ENCODE measurements at regions not wholly inside any gene's neighbourhood (a gene's known extent, or its start where the extent isn't known, plus 50 kb on each side); places are given as distances from the start of the nearest gene placed in this dataset.

DNA sequence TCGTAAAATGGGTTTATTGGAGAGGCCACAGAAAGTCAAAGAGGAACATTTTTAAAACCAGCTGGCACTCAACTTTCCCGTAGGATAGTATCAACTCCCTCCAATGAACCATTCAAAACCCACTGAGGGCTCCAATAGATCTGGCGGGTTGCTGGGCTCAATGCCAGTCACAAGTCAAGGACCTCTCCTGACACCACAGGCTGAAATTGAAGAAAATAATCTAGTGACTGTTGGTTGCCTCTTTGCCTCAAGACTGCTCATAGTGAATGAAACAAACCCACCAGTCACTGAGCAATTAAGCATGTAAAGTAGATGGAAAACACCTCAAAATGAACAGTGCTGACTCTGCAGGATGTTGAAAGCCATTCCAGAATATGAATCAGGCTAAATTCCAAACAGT lies 500.6 kb upstream of the AGTR1 start:
- Histone ChIP-seq H3K4me2 (ENCODE audit: low read length) (no peak overlapping the region), H3K36me3 (ENCODE audit: control insufficient read depth in 1 of 2, insufficient read depth in 2 of 2, low read length in 2 of 2) (no peaks in the 10 kb centered on the region), H4K8ac (ENCODE audit: low read depth, low read length) (no peak overlapping the region), H3K27me3 (ENCODE audit: insufficient read depth, low read length) (no peaks in the 10 kb centered on the region), H3K4ac (ENCODE audit: low read depth, low read length) (no peak overlapping the region), H2BK5ac (ENCODE audit: low read depth, low read length, poor library complexity) (no peak overlapping the region), H2BK12ac (ENCODE audit: low read length) (no peak overlapping the region), H3K79me2 (ENCODE audit: control insufficient read depth, insufficient read depth, low read length, poor library complexity) (no peaks in the 10 kb centered on the region), H3K4me1 (ENCODE audit: control insufficient read depth in 1 of 2, insufficient read depth in 2 of 2, low read length in 2 of 2) (no peaks in the 10 kb centered on the region), H2AK5ac (ENCODE audit: low read length) (no peak overlapping the region), H3K23ac (ENCODE audit: low read length) (no peak overlapping the region), H3K9ac (ENCODE audit: low read length) (no peak overlapping the region), H3K18ac (ENCODE audit: low read length) (no peak overlapping the region), H4K91ac (ENCODE audit: low read depth, low read length) (no peak overlapping the region), H3K79me1 (ENCODE audit: low read length) (no peaks in the 10 kb centered on the region), H3K9me3 (ENCODE audit: insufficient read depth, low read depth, low read length) (no peaks in the 10 kb centered on the region), H3K27ac (ENCODE audit: low read depth, low read length) (no peak overlapping the region), H4K12ac (ENCODE audit: low read depth, low read length) (no peak overlapping the region), H3K14ac (ENCODE audit: low read length) (no peak overlapping the region), H2AFZ (ENCODE audit: insufficient read depth, low read length, poor library complexity) (no peak overlapping the region), H3K4me3 (ENCODE audit: low read depth, low read length) (no peak overlapping the region), H2BK120ac (ENCODE audit: insufficient read depth, low read length, poor library complexity) (no peak overlapping the region)
- no CpG with 5 or more reads among the region's 3 CpGs for WGBS (ENCODE audit: extremely low coverage, insufficient coverage, insufficient read length)
- DNase-seq, result no peak

DNA sequence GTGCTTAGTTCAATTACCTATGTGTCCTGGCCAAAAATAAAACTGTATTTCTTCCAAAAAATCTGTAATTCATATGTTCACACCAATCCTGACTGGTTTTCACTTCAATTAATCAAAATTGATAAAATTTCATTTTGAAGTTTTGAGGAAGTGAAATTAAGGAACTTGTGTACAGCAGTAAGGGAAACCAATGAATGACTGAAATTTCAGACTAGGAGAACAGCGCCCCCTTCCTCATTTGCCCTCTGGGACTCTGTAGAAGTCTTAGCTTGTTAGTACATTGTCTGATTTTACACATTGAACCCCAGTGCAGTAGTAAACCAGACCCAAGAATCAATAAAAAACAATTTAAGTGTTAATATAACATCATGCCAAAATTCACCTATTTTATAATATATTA lies 495.3 kb upstream of the AGTR1 start:
- no CpG with 5 or more reads among the region's 1 CpG for WGBS (ENCODE audit: extremely low coverage, insufficient coverage, insufficient read length)

DNA sequence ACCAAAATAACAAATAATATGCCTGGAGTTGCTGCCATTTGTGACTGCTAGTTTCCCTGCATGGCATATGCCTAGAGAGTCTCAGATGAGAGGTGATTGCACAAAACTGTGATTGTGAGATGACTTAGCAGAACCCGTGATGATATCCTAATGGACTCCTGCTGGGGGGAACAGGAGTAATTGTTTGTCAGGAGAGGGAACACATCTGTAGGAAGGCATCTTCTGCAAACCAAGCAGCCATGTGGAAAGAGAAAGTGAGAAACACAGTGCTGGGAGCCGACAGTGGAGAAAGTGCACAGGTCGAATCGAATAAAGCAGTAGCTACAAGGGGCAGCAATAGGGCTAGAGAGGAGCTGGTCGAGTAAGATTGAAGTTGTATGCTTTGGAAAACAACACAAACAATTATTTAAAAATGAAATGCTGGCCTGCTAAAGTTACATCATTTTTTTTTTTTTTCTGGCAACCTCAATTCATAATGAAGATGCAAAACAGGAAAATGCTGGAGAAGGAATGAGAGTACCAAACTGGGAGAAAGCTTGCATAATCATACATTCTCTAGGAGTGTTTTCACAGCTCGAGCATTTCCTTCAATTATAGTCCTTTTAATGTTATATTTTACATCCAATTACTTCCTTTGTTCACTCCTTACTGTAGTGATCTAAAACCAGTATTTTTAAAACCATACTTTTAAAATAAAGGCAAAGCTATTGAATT lies 494.2 kb upstream of the AGTR1 start:
- Histone ChIP-seq H2BK120ac (ENCODE audit: insufficient read depth, low read length, poor library complexity) (no peak overlapping the region), H3K4me1 (ENCODE audit: control insufficient read depth in 1 of 2, insufficient read depth in 2 of 2, low read length in 2 of 2) (no peaks in the 10 kb centered on the region), H3K9me3 (ENCODE audit: insufficient read depth, low read depth, low read length) (no peaks in the 10 kb centered on the region), H3K36me3 (ENCODE audit: control insufficient read depth in 1 of 2, insufficient read depth in 2 of 2, low read length in 2 of 2) (no peaks in the 10 kb centered on the region), H2AFZ (ENCODE audit: insufficient read depth, low read length, poor library complexity) (no peak overlapping the region), H3K4ac (ENCODE audit: low read depth, low read length) (no peak overlapping the region), H4K91ac (ENCODE audit: low read depth, low read length) (no peak overlapping the region), H2AK5ac (ENCODE audit: low read length) (no peak overlapping the region), H3K4me2 (ENCODE audit: low read length) (no peak overlapping the region), H3K79me1 (ENCODE audit: low read length) (no peaks in the 10 kb centered on the region), H3K14ac (ENCODE audit: low read length) (no peak overlapping the region), H4K8ac (ENCODE audit: low read depth, low read length) (no peak overlapping the region), H3K27me3 (ENCODE audit: insufficient read depth, low read length) (no peaks in the 10 kb centered on the region), H3K23ac (ENCODE audit: low read length) (no peak overlapping the region), H3K27ac (ENCODE audit: low read depth, low read length) (no peak overlapping the region), H4K12ac (ENCODE audit: low read depth, low read length) (no peak overlapping the region), H3K9ac (ENCODE audit: low read length) (no peak overlapping the region), H3K4me3 (ENCODE audit: low read depth, low read length) (no peak overlapping the region), H3K18ac (ENCODE audit: low read length) (no peak overlapping the region), H3K79me2 (ENCODE audit: control insufficient read depth, insufficient read depth, low read length, poor library complexity) (no peaks in the 10 kb centered on the region), H2BK5ac (ENCODE audit: low read depth, low read length, poor library complexity) (no peak overlapping the region), H2BK12ac (ENCODE audit: low read length) (no peak overlapping the region)
- no CpG with 5 or more reads among the region's 6 CpGs for WGBS (ENCODE audit: extremely low coverage, insufficient coverage, insufficient read length)
- no peak for DNase-seq

More for the DNA sequence above, 495.3 kb upstream of the AGTR1 start:
- H3K18ac ChIP-seq (ENCODE audit: low read length), result no peak overlapping the region
- no peak overlapping the region for H3K27ac ChIP-seq (ENCODE audit: low read depth, low read length)
- no peak overlapping the region for H2BK120ac ChIP-seq (ENCODE audit: insufficient read depth, low read length, poor library complexity)
- H3K14ac ChIP-seq (ENCODE audit: low read length), result no peak overlapping the region
- no peak overlapping the region for H2BK5ac ChIP-seq (ENCODE audit: low read depth, low read length, poor library complexity)
- no peaks in the 10 kb centered on the region for H3K9me3 ChIP-seq (ENCODE audit: insufficient read depth, low read depth, low read length)
- no peak overlapping the region for H3K4me2 ChIP-seq (ENCODE audit: low read length)
- no peak overlapping the region for H3K23ac ChIP-seq (ENCODE audit: low read length)
- H3K4me3 ChIP-seq (ENCODE audit: low read depth, low read length), result no peak overlapping the region
- H3K9ac ChIP-seq (ENCODE audit: low read length), result no peak overlapping the region
- H4K12ac ChIP-seq (ENCODE audit: low read depth, low read length), result no peak overlapping the region
- H3K4me1 ChIP-seq (ENCODE audit: control insufficient read depth in 1 of 2, insufficient read depth in 2 of 2, low read length in 2 of 2), result no peaks in the 10 kb centered on the region
- DNase-seq, result no peak
- H3K36me3 ChIP-seq (ENCODE audit: control insufficient read depth in 1 of 2, insufficient read depth in 2 of 2, low read length in 2 of 2), result no peaks in the 10 kb centered on the region
- no peak overlapping the region for H2AK5ac ChIP-seq (ENCODE audit: low read length)
- no peak overlapping the region for H3K4ac ChIP-seq (ENCODE audit: low read depth, low read length)
- H3K79me2 ChIP-seq (ENCODE audit: control insufficient read depth, insufficient read depth, low read length, poor library complexity), result no peaks in the 10 kb centered on the region
- no peak overlapping the region for H2BK12ac ChIP-seq (ENCODE audit: low read length)
- H2AFZ ChIP-seq (ENCODE audit: insufficient read depth, low read length, poor library complexity), result no peak overlapping the region
- H3K27me3 ChIP-seq (ENCODE audit: insufficient read depth, low read length), result no peaks in the 10 kb centered on the region
- no peak overlapping the region for H4K8ac ChIP-seq (ENCODE audit: low read depth, low read length)
- H3K79me1 ChIP-seq (ENCODE audit: low read length), result no peaks in the 10 kb centered on the region
- no peak overlapping the region for H4K91ac ChIP-seq (ENCODE audit: low read depth, low read length)

DNA sequence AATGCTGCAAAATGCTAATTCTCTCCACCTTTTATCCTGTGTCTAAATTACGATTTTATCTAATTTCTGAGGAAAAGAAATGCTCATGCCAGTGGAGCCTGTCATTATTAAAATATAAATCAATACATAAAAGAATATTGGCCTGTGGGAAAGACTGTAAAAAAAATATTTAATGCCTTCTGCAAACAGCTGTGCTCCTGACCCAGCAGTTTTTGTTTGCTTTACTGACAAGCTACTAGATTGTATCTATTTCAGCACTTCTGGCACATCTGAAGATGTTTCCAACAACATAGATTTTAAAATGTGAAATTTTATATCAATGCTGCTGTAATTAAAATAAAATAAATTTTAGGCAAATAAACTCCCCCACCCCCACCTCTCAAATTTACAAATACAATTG lies 493.6 kb upstream of the AGTR1 start:
- no peak for DNase-seq
- no CpG with 5 or more reads among the region's 1 CpG for WGBS (ENCODE audit: extremely low coverage, insufficient coverage, insufficient read length)

More for the DNA sequence above, 493.6 kb upstream of the AGTR1 start:
- no peak overlapping the region for H3K4ac ChIP-seq (ENCODE audit: low read depth, low read length)
- H3K4me1 ChIP-seq (ENCODE audit: control insufficient read depth in 1 of 2, insufficient read depth in 2 of 2, low read length in 2 of 2), result no peaks in the 10 kb centered on the region
- no peak overlapping the region for H4K8ac ChIP-seq (ENCODE audit: low read depth, low read length)
- H3K23ac ChIP-seq (ENCODE audit: low read length), result no peak overlapping the region
- H4K91ac ChIP-seq (ENCODE audit: low read depth, low read length), result no peak overlapping the region
- H3K79me2 ChIP-seq (ENCODE audit: control insufficient read depth, insufficient read depth, low read length, poor library complexity), result no peaks in the 10 kb centered on the region
- H2BK120ac ChIP-seq (ENCODE audit: insufficient read depth, low read length, poor library complexity), result no peak overlapping the region
- H3K79me1 ChIP-seq (ENCODE audit: low read length), result no peaks in the 10 kb centered on the region
- no peak overlapping the region for H3K27ac ChIP-seq (ENCODE audit: low read depth, low read length)
- H3K9me3 ChIP-seq (ENCODE audit: insufficient read depth, low read depth, low read length), result no peaks in the 10 kb centered on the region
- no peak overlapping the region for H3K14ac ChIP-seq (ENCODE audit: low read length)
- no peak overlapping the region for H2BK12ac ChIP-seq (ENCODE audit: low read length)
- H3K27me3 ChIP-seq (ENCODE audit: insufficient read depth, low read length), result no peaks in the 10 kb centered on the region
- no peak overlapping the region for H2AK5ac ChIP-seq (ENCODE audit: low read length)
- H2AFZ ChIP-seq (ENCODE audit: insufficient read depth, low read length, poor library complexity), result no peak overlapping the region
- H3K4me2 ChIP-seq (ENCODE audit: low read length), result no peak overlapping the region
- no peak overlapping the region for H3K4me3 ChIP-seq (ENCODE audit: low read depth, low read length)
- H4K12ac ChIP-seq (ENCODE audit: low read depth, low read length), result no peak overlapping the region
- H3K36me3 ChIP-seq (ENCODE audit: control insufficient read depth in 1 of 2, insufficient read depth in 2 of 2, low read length in 2 of 2), result no peaks in the 10 kb centered on the region
- H3K18ac ChIP-seq (ENCODE audit: low read length), result no peak overlapping the region
- H2BK5ac ChIP-seq (ENCODE audit: low read depth, low read length, poor library complexity), result no peak overlapping the region
- no peak overlapping the region for H3K9ac ChIP-seq (ENCODE audit: low read length)

Measured in trophoblast cell (in vitro differentiated cells and primary cell).